ENCODE measurements at regions not wholly inside any gene's neighbourhood (a gene's known extent, or its start where the extent isn't known, plus 50 kb on each side); places are given as distances from the start of the nearest gene placed in this dataset.

GRCh38 chr12:19965196-19966038, 402.9 kb upstream of the PDE3A start:
- no peaks in the 10 kb centered on the region for H3K27me3 ChIP-seq (ENCODE audit: control insufficient read depth in 4 of 4, insufficient read depth in 4 of 4, low read length in 3 of 4)
- H3K36me3 ChIP-seq (ENCODE audit: control insufficient read depth in 4 of 4, insufficient read depth in 3 of 4, low read depth in 1 of 4, low read length in 3 of 4): no peaks in the 10 kb centered on the region
- no peak overlapping the region for H3K9ac ChIP-seq (ENCODE audit: low read depth in 1 of 2, low read length in 2 of 2)
- H3K4me3 ChIP-seq (ENCODE audit: low read depth in 1 of 3, low read length in 3 of 3): no peak overlapping the region
- TF ChIP-seq JUND (IDR thresholded peaks at IDR 0.05) (no peak), TAF1 (conservative IDR thresholded peaks at IDR 0.05) (no peak), ZBTB33 (IDR thresholded peaks at IDR 0.05) (no peak), EGR1 (IDR thresholded peaks at IDR 0.05; ENCODE audit: low read depth in 2 of 2) (no peak), FOXA1 (IDR thresholded peaks at IDR 0.05) (no peak), RAD21 (IDR thresholded peaks at IDR 0.05) (no peak), FOXA2 (IDR thresholded peaks at IDR 0.05) (no peak), CTCF (IDR thresholded peaks at IDR 0.05; ENCODE audit: low read depth, low read length, missing input control) (no peak), NR2F2 (IDR thresholded peaks at IDR 0.05) (no peak)
- peaks cover 0 to 5% (median under 1%) of the 10 kb centered on the region in 4 donors for H3K4me1 ChIP-seq (ENCODE audit: control insufficient read depth in 4 of 4, insufficient read depth in 4 of 4, low read length in 3 of 4)
- H3K9me3 ChIP-seq (ENCODE audit: control insufficient read depth in 4 of 4, low read length in 3 of 4): no peaks in the 10 kb centered on the region
- H3K27ac ChIP-seq (ENCODE audit: low read depth in 1 of 2, low read length in 2 of 2): no peak overlapping the region
- no peak for DNase-seq (ENCODE audit: low spot score)
- 77% methylated on average over 3 of the region's 3 CpGs for WGBS

- Histone ChIP-seq H3K4me3 (ENCODE audit: low read depth in 1 of 3, low read length in 3 of 3) (no peak overlapping the region), H3K27me3 (ENCODE audit: control insufficient read depth in 4 of 4, insufficient read depth in 4 of 4, low read length in 3 of 4) (no peaks in the 10 kb centered on the region), H3K4me1 (ENCODE audit: control insufficient read depth in 4 of 4, insufficient read depth in 4 of 4, low read length in 3 of 4) (peaks cover 2 to 11% (median 9%) of the 10 kb centered on the region in 4 donors), H3K27ac (ENCODE audit: low read depth in 1 of 2, low read length in 2 of 2) (no peak overlapping the region), H3K9ac (ENCODE audit: low read depth in 1 of 2, low read length in 2 of 2) (no peak overlapping the region), H3K36me3 (ENCODE audit: control insufficient read depth in 4 of 4, insufficient read depth in 3 of 4, low read depth in 1 of 4, low read length in 3 of 4) (no peaks in the 10 kb centered on the region), H3K9me3 (ENCODE audit: control insufficient read depth in 4 of 4, low read length in 3 of 4) (no peaks in the 10 kb centered on the region)
- TF ChIP-seq TAF1 (conservative IDR thresholded peaks at IDR 0.05) (no peak), RXRA (IDR thresholded peaks at IDR 0.05) (no peak), FOXA1 (IDR thresholded peaks at IDR 0.05) (no peak), FOXA2 (IDR thresholded peaks at IDR 0.05) (no peak), YY1 (IDR thresholded peaks at IDR 0.05) (no peak), MAX (IDR thresholded peaks at IDR 0.05) (no peak), ATF3 (IDR thresholded peaks at IDR 0.05) (no peak), REST (IDR thresholded peaks at IDR 0.05) (no peak), NR2F2 (IDR thresholded peaks at IDR 0.05) (no peak), RAD21 (IDR thresholded peaks at IDR 0.05) (no peak), SP1 (IDR thresholded peaks at IDR 0.05) (no peak), EGR1 (IDR thresholded peaks at IDR 0.05; ENCODE audit: low read depth in 2 of 2) (no peak), HNF4A (conservative IDR thresholded peaks at IDR 0.05) (no peak), HNF4G (IDR thresholded peaks at IDR 0.05) (no peak), GABPA (IDR thresholded peaks at IDR 0.05 in 1 of 2, conservative IDR thresholded peaks at IDR 0.05 in 1 of 2) (no peak), JUND (IDR thresholded peaks at IDR 0.05) (no peak), CTCF (IDR thresholded peaks at IDR 0.05; ENCODE audit: low read depth, low read length, missing input control) (no peak), ZBTB33 (IDR thresholded peaks at IDR 0.05) (no peak)
- DNase-seq (ENCODE audit: low spot score): no peak
- 80% methylated on average over 4 of the region's 4 CpGs for WGBS
Measured at GRCh38 chr12:19967001-19967400, 401.3 kb upstream of the PDE3A start.
